ENCODE measurements at regions not wholly inside any gene's neighbourhood (a gene's known extent, or its start where the extent isn't known, plus 50 kb on each side); places are given as distances from the start of the nearest gene placed in this dataset.
"Not testable (repeated sequence)": the region's sequence is repeated elsewhere in the genome, so short reads cannot be mapped to it uniquely, and the experiment has no call there.

- not testable (repeated sequence) for DNase-seq
These were observed 137.6 kb downstream of the TMEM121 start for GRCh38 chr14:105663818-105664596.

- no peak for DNase-seq
These were observed 138.3 kb downstream of the TMEM121 start for GRCh38 chr14:105664691-105665090.

GRCh38 chr14:105665247-105665950 is 139.0 kb downstream of the TMEM121 start:
- no peak for DNase-seq

GRCh38 chr14:105665951-105666277 is 139.5 kb downstream of the TMEM121 start:
- no peak for DNase-seq

GRCh38 chr14:105666420-105666819 is 140.0 kb downstream of the TMEM121 start:
- DNase-seq = no peak

GRCh38 chr14:105666991-105667662 is 140.7 kb downstream of the TMEM121 start:
- not testable (repeated sequence) for DNase-seq

GRCh38 chr14:105667663-105668020 is 141.3 kb downstream of the TMEM121 start:
- DNase-seq = not testable (repeated sequence)

- DNase-seq = not testable (repeated sequence)
These were observed 141.6 kb downstream of the TMEM121 start for GRCh38 chr14:105668021-105668420.

GRCh38 chr14:105668471-105669230 is 142.3 kb downstream of the TMEM121 start:
- DNase-seq = not testable (repeated sequence)

GRCh38 chr14:105669231-105669610 is 142.8 kb downstream of the TMEM121 start:
- DNase-seq = not testable (repeated sequence)

GRCh38 chr14:105669646-105670045 is 143.3 kb downstream of the TMEM121 start:
- not testable (repeated sequence) for DNase-seq

GRCh38 chr14:105672450-105673200 is 146.2 kb downstream of the TMEM121 start:
- not testable (repeated sequence) for DNase-seq

GRCh38 chr14:105675433-105675832 is 149.1 kb downstream of the TMEM121 start:
- not testable (repeated sequence) for DNase-seq

- DNase-seq = not testable (repeated sequence)
These were observed 149.7 kb downstream of the TMEM121 start for GRCh38 chr14:105675905-105676670.

- not testable (repeated sequence) for DNase-seq
These were observed 151.7 kb downstream of the TMEM121 start for GRCh38 chr14:105678057-105678456.

GRCh38 chr14:105678996-105679958 is 152.9 kb downstream of the TMEM121 start:
- not testable (repeated sequence) for DNase-seq

GRCh38 chr14:105679959-105680735 is 153.8 kb downstream of the TMEM121 start:
- DNase-seq = not testable (repeated sequence)

GRCh38 chr14:105680736-105681098 is 154.3 kb downstream of the TMEM121 start:
- not testable (repeated sequence) for DNase-seq

GRCh38 chr14:105681606-105682185 is 155.3 kb downstream of the TMEM121 start:
- not testable (repeated sequence) for DNase-seq

Data from NCI-H524 treated with DMSO at 0.1 percent for 48 hours (cell line).